ENCODE measurements at regions not wholly inside any gene's neighbourhood (a gene's known extent, or its start where the extent isn't known, plus 50 kb on each side); places are given as distances from the start of the nearest gene placed in this dataset.

DNA sequence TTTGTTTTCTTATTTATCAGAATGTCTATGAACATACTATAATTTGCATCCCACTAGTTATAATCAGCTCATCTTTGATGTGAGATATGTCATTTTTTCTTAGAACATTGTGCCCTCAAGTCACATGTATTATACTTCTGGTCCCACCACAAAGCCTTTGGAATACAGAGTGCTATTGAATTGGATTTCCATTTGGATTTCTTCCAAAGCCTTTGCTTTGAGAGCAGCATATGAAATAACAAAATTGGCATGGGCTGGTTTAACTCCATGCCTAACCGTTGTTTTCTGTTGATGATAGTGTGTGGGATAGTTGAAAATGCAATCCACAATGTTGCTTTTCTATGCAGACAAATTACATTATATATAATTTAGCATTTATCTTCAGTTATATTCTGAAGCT lies 284.5 kb upstream of the PLSCR5 start (continued):
- TF ChIP-seq, protein P1, sequence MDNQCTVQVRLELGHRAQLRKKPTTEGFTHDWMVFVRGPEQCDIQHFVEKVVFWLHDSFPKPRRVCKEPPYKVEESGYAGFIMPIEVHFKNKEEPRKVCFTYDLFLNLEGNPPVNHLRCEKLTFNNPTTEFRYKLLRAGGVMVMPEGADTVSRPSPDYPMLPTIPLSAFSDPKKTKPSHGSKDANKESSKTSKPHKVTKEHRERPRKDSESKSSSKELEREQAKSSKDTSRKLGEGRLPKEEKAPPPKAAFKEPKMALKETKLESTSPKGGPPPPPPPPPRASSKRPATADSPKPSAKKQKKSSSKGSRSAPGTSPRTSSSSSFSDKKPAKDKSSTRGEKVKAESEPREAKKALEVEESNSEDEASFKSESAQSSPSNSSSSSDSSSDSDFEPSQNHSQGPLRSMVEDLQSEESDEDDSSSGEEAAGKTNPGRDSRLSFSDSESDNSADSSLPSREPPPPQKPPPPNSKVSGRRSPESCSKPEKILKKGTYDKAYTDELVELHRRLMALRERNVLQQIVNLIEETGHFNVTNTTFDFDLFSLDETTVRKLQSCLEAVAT (IDR thresholded peaks at IDR 0.05) = no peak
- no peak for TF ChIP-seq HDAC6 (IDR thresholded peaks at IDR 0.05; ENCODE audit: unreplicated experiment)
- no peak for TF ChIP-seq HDAC2 (IDR thresholded peaks at IDR 0.05)
- no peak for TF ChIP-seq SIN3A (IDR thresholded peaks at IDR 0.05; ENCODE audit: low read depth, low read length)
- TF ChIP-seq, protein P2, sequence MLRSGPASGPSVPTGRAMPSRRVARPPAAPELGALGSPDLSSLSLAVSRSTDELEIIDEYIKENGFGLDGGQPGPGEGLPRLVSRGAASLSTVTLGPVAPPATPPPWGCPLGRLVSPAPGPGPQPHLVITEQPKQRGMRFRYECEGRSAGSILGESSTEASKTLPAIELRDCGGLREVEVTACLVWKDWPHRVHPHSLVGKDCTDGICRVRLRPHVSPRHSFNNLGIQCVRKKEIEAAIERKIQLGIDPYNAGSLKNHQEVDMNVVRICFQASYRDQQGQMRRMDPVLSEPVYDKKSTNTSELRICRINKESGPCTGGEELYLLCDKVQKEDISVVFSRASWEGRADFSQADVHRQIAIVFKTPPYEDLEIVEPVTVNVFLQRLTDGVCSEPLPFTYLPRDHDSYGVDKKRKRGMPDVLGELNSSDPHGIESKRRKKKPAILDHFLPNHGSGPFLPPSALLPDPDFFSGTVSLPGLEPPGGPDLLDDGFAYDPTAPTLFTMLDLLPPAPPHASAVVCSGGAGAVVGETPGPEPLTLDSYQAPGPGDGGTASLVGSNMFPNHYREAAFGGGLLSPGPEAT (IDR thresholded peaks at IDR 0.05; ENCODE audit: low read depth) = no peak

DNA sequence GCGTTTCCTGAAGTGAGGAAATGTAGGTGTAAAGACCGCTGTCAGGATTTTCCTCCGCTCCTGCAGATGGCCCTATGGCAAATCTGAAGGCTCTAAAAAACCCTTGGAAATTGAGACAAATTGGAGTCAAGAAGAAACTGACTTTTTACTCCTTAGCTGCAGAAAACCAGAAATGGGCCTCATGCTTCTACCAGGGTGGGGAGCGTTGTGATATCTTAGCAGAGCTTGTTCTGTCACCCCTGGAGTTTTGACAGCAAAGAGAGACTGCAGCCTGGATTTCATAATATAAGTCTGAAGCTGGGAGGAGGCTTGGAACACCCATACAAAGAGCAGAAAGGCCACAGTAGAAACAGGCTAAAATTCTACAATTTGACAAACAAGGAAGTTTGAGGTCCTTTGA lies 283.0 kb upstream of the PLSCR5 start:
- in situ Hi-C loops (cut with MboI) (no loop called here), intact Hi-C loops (cut with micrococcal nuclease; ENCODE audit: unreplicated experiment) (no loop called here)
- DNase-seq (ENCODE audit: low read depth, low spot score) (no peak), ATAC-seq (no peak), FAIRE-seq (no peak)
- ChIA-PET POLR2A (no interaction called here), SMC1A (ENCODE audit: uncharacterized antibody, unreplicated experiment) (no interaction called here), RAD21 (ENCODE audit: unreplicated experiment) (no interaction called here), CTCF (interaction anchor here (2.1 kb wide), 1 partner anchor 11 kb away, joined by 7 read pairs; no protein-coding TSS in a partner anchor)
- 20% methylated on average over 4 of the region's 4 CpGs for WGBS (ENCODE audit: insufficient coverage, insufficient replicate concordance, low lambda C conversion rate, missing lambda C conversion rate)
- Histone ChIP-seq H3K79me2 (ENCODE audit: control insufficient read depth, insufficient read depth, low read length) (no peaks in the 10 kb centered on the region), H3K36me3 (ENCODE audit: control insufficient read depth in 2 of 2, insufficient read depth in 2 of 2, low read length in 1 of 2) (no peaks in the 10 kb centered on the region), H4K20me1 (ENCODE audit: control insufficient read depth, insufficient read depth) (no peaks in the 10 kb centered on the region), H3K4me2 (ENCODE audit: control insufficient read depth, insufficient read depth) (no peak overlapping the region), H2AFZ (ENCODE audit: control insufficient read depth, low read depth, low read length) (no peak overlapping the region), H3K27ac (ENCODE audit: control insufficient read depth, insufficient read depth) (no peak overlapping the region), H3K9ac (ENCODE audit: control insufficient read depth, insufficient read depth, low read length) (no peak overlapping the region), H3K4me1 (ENCODE audit: control insufficient read depth, insufficient read depth, low read length) (no peaks in the 10 kb centered on the region), H3K9me3 (replicated peaks; ENCODE audit: control insufficient read depth, insufficient read depth, low read length) (no peaks in the 10 kb centered on the region), H3K27me3 (replicated peaks in 1 of 2; ENCODE audit: control insufficient read depth in 2 of 2, insufficient read depth in 2 of 2, low read length in 1 of 2) (no peaks in the 10 kb centered on the region), H3K4me3 (no peak overlapping the region)
- BruUV-seq (replicated peaks) = no TSS peak
- TF ChIP-seq ZBED1 (IDR thresholded peaks at IDR 0.05; ENCODE audit: borderline replicate concordance) (no peak), JUND (IDR thresholded peaks at IDR 0.05; ENCODE audit: low read depth, low read length) (no peak), SMARCA5 (IDR thresholded peaks at IDR 0.05) (no peak), EGR1 (IDR thresholded peaks at IDR 0.05; ENCODE audit: borderline replicate concordance in 1 of 2, low read depth in 2 of 2, low read length in 2 of 2) (no peak), IKZF2 (IDR thresholded peaks at IDR 0.05) (no peak), IRF4 (IDR thresholded peaks at IDR 0.05; ENCODE audit: low read depth, low read length) (no peak), BRCA1 (IDR thresholded peaks at IDR 0.05; ENCODE audit: low read depth, low read length) (no peak), EED (IDR thresholded peaks at IDR 0.05; ENCODE audit: low read depth) (no peak), SMAD5 (IDR thresholded peaks at IDR 0.05; ENCODE audit: low read depth) (no peak), BHLHE40 (IDR thresholded peaks at IDR 0.05; ENCODE audit: borderline replicate concordance in 1 of 2, low read depth in 2 of 2, low read length in 1 of 2) (no peak), WRNIP1 (IDR thresholded peaks at IDR 0.05; ENCODE audit: borderline replicate concordance, low read depth, low read length) (no peak), IKZF1 (conservative IDR thresholded peaks at IDR 0.05) (no peak)
- TF ChIP-seq, protein P3, sequence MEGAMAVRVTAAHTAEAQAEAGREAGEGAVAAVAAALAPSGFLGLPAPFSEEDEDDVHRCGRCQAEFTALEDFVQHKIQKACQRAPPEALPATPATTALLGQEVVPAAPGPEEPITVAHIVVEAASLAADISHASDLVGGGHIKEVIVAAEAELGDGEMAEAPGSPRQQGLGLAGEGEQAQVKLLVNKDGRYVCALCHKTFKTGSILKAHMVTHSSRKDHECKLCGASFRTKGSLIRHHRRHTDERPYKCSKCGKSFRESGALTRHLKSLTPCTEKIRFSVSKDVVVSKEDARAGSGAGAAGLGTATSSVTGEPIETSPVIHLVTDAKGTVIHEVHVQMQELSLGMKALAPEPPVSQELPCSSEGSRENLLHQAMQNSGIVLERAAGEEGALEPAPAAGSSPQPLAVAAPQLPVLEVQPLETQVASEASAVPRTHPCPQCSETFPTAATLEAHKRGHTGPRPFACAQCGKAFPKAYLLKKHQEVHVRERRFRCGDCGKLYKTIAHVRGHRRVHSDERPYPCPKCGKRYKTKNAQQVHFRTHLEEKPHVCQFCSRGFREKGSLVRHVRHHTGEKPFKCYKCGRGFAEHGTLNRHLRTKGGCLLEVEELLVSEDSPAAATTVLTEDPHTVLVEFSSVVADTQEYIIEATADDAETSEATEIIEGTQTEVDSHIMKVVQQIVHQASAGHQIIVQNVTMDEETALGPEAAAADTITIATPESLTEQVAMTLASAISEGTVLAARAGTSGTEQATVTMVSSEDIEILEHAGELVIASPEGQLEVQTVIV (IDR thresholded peaks at IDR 0.05; ENCODE audit: borderline replicate concordance, partially characterized antibody) = no peak
- TF ChIP-seq, protein P4, sequence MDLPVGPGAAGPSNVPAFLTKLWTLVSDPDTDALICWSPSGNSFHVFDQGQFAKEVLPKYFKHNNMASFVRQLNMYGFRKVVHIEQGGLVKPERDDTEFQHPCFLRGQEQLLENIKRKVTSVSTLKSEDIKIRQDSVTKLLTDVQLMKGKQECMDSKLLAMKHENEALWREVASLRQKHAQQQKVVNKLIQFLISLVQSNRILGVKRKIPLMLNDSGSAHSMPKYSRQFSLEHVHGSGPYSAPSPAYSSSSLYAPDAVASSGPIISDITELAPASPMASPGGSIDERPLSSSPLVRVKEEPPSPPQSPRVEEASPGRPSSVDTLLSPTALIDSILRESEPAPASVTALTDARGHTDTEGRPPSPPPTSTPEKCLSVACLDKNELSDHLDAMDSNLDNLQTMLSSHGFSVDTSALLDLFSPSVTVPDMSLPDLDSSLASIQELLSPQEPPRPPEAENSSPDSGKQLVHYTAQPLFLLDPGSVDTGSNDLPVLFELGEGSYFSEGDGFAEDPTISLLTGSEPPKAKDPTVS (IDR thresholded peaks at IDR 0.05; ENCODE audit: low read depth, low read length) = no peak
